Glutamatergic neuron (in vitro differentiated cells): ENCODE measurements at regions not wholly inside any gene's neighbourhood (a gene's known extent, or its start where the extent isn't known, plus 50 kb on each side); places are given as distances from the start of the nearest gene placed in this dataset.

Experiments
- DNase-seq: peaks from one replicate; pipeline ENCODE4 v3.0.0; 2022
- H3K27ac Mint-ChIP-seq: one replicate; pipeline ENCODE4 v1.8.0; 2020; ENCODE audit warnings: mild to moderate bottlenecking, mixed read lengths, inconsistent platforms; ENCODE audit not compliant: unreplicated experiment
- H3K27me3 Mint-ChIP-seq: one replicate; pipeline ENCODE4 v1.8.0; 2020; ENCODE audit warnings: mild to moderate bottlenecking, moderate library complexity, mixed read lengths, inconsistent platforms; ENCODE audit not compliant: unreplicated experiment
- H3K36me3 Mint-ChIP-seq: one replicate; pipeline ENCODE4 v1.8.0; 2020; ENCODE audit warnings: mild to moderate bottlenecking, mixed read lengths, inconsistent platforms; ENCODE audit not compliant: unreplicated experiment
- H3K4me1 Mint-ChIP-seq: one replicate; pipeline ENCODE4 v1.8.0; 2020; ENCODE audit warnings: mild to moderate bottlenecking, low read depth, mixed read lengths, inconsistent platforms; ENCODE audit not compliant: unreplicated experiment
- H3K4me3 Mint-ChIP-seq: one replicate; pipeline ENCODE4 v1.8.0; 2020; ENCODE audit warnings: mild to moderate bottlenecking, mixed read lengths, inconsistent platforms; ENCODE audit not compliant: unreplicated experiment
- H3K9me3 Mint-ChIP-seq: one replicate; pipeline ENCODE4 v1.8.0; 2020; ENCODE audit warnings: mild to moderate bottlenecking, moderate library complexity, mixed read lengths, inconsistent platforms; ENCODE audit not compliant: unreplicated experiment
- CTCF ChIP-seq: fragments of 200-600 bp; sonication (generic); IDR thresholded peaks from one replicate; pipeline ENCODE4 v1.5.0; 2021; ENCODE audit not compliant: partially characterized antibody, unreplicated experiment

- no peak for TF ChIP-seq CTCF
- H3K4me1 Mint-ChIP-seq = peaks cover 45% of the 10 kb centered on the region
- H3K9me3 Mint-ChIP-seq = peaks cover 17% of the 10 kb centered on the region
- DNase-seq = peak; percentile 50
- peaks cover 4% of the 10 kb centered on the region for H3K36me3 Mint-ChIP-seq
- peak overlapping the region; percentile 98 for H3K27ac Mint-ChIP-seq
- H3K4me3 Mint-ChIP-seq = peak overlapping the region; percentile 63
- peaks cover 13% of the 10 kb centered on the region for H3K27me3 Mint-ChIP-seq
Measured at GRCh38 chr1:29708381-29708780, 472.1 kb downstream of the PTPRU start.

- peak overlapping the region; percentile 38 for H3K4me3 Mint-ChIP-seq
Measured at GRCh38 chr1:29707796-29708195, 471.5 kb downstream of the PTPRU start.

DNA sequence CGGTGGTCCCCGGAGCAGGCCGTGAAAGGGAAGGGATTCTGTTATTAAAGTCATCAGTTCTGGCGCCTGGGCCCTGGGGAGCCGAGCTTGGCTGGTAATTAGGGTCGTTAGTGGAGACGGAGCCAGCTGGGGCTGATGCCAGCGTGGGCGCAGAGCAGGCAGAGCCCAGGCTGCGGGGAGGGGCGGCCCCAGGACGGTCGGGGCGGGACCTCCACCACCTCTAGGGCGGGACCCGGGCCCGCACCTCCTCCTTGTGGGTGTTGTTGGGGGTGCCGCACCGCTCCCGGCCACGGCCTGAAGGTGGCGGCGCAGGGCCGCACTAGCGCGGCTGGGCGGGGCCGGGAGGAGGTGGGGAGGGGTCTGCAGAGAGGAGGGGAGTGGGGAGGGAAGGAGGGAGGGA lies 470.6 kb downstream of the PTPRU start:
- peak; percentile 94 for DNase-seq
- no peak overlapping the region for H3K4me3 Mint-ChIP-seq
- peaks cover 4% of the 10 kb centered on the region for H3K36me3 Mint-ChIP-seq
- peak; percentile 60 for TF ChIP-seq CTCF
- H3K27me3 Mint-ChIP-seq = peaks cover 13% of the 10 kb centered on the region
- peaks cover 47% of the 10 kb centered on the region for H3K4me1 Mint-ChIP-seq
- peaks cover 18% of the 10 kb centered on the region for H3K9me3 Mint-ChIP-seq
- H3K27ac Mint-ChIP-seq = peak overlapping the region; percentile 79

More at GRCh38 chr1:29707796-29708195, 471.5 kb downstream of the PTPRU start:
- no peak for TF ChIP-seq CTCF
- H3K4me1 Mint-ChIP-seq = peaks cover 44% of the 10 kb centered on the region
- H3K27me3 Mint-ChIP-seq = peaks cover 13% of the 10 kb centered on the region
- no peak for DNase-seq
- peaks cover 4% of the 10 kb centered on the region for H3K36me3 Mint-ChIP-seq
- H3K9me3 Mint-ChIP-seq = peaks cover 18% of the 10 kb centered on the region
- H3K27ac Mint-ChIP-seq = peak overlapping the region; percentile 98

GRCh38 chr1:29704430-29704829 lies 468.1 kb downstream of the PTPRU start:
- DNase-seq = no peak
- peaks cover 18% of the 10 kb centered on the region for H3K9me3 Mint-ChIP-seq
- peak overlapping the region; percentile 2 for H3K4me3 Mint-ChIP-seq
- peak overlapping the region; percentile 76 for H3K27ac Mint-ChIP-seq
- TF ChIP-seq CTCF = no peak
- H3K4me1 Mint-ChIP-seq = peaks cover 43% of the 10 kb centered on the region
- no peaks in the 10 kb centered on the region for H3K36me3 Mint-ChIP-seq
- peaks cover 13% of the 10 kb centered on the region for H3K27me3 Mint-ChIP-seq

DNA sequence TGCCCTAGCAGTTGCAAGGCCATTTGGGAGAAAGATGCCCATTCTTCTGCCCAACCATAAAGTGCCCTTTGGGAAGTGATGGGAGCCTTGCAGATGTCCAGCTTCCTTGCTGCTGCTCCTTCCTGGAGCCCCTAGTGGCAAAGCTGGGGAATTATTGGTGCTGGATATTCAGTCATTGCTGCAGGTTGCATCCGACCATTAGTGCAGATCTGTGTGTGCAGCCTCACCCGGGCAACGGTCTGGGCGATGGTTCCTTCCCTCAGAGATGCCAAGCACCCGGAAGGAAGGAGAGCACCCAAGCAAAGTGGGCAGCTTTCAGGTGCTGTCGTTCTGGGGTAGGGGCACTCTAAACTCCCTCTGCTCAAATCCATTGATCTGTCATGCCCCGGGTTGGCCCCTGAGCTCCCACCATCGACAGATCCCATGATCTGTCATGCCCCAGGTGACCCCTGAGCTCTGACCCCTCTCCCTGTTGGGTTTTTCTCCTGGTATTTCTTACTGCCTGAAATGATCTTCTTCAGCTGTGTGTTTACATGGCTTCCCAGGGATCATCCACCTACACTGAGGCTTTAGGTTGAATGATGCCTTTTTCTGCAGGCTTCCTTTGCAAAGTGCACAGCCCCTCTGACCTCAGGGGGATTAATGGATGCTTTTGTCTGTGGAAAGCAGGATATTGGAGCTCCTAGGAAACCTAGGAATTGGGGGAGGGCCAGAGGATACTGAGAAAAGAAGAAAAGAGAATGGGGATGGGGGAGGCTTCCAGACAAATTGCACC lies 467.5 kb downstream of the PTPRU start:
- peak; percentile 91 for TF ChIP-seq CTCF
- Mint-ChIP-seq H3K4me3 (peak overlapping the region; percentile 2), H3K9me3 (peaks cover 18% of the 10 kb centered on the region), H3K4me1 (peaks cover 39% of the 10 kb centered on the region), H3K27ac (peak overlapping the region; percentile 76), H3K27me3 (peaks cover 13% of the 10 kb centered on the region), H3K36me3 (no peaks in the 10 kb centered on the region)
- peak; percentile 51 for DNase-seq
